ENCODE measurements at regions not wholly inside any gene's neighbourhood (a gene's known extent, or its start where the extent isn't known, plus 50 kb on each side); places are given as distances from the start of the nearest gene placed in this dataset.

GRCh38 chr18:44474591-44474990 is 206.1 kb upstream of the SETBP1 start:
- TF ChIP-seq CTCF (IDR thresholded peaks at IDR 0.05) = no peak
- no peak for DNase-seq
- no peak overlapping the region for H3K9ac ChIP-seq (ENCODE audit: low read depth in 2 of 2, low read length in 2 of 2)
- H3K4me3 ChIP-seq = no peak overlapping the region
- no peaks in the 10 kb centered on the region for H3K36me3 ChIP-seq
- no peaks in the 10 kb centered on the region for H3K4me1 ChIP-seq
- H3K27me3 ChIP-seq = no peaks in the 10 kb centered on the region
- no peak overlapping the region for H3K27ac ChIP-seq
- intact Hi-C loops (cut with DNase I) = no loop called here
- no peaks in the 10 kb centered on the region for H3K9me3 ChIP-seq

GRCh38 chr18:44482761-44483160 is 197.9 kb upstream of the SETBP1 start:
- H3K4me1 ChIP-seq = no peaks in the 10 kb centered on the region
- H3K9me3 ChIP-seq = no peaks in the 10 kb centered on the region
- DNase-seq = no peak
- TF ChIP-seq CTCF (IDR thresholded peaks at IDR 0.05) = no peak
- no peak overlapping the region for H3K4me3 ChIP-seq
- no peak overlapping the region for H3K9ac ChIP-seq (ENCODE audit: low read depth in 2 of 2, low read length in 2 of 2)
- H3K27ac ChIP-seq = no peak overlapping the region
- no peaks in the 10 kb centered on the region for H3K36me3 ChIP-seq
- intact Hi-C loops (cut with DNase I) = no loop called here
- no peaks in the 10 kb centered on the region for H3K27me3 ChIP-seq

GRCh38 chr18:44495151-44495550 is 185.5 kb upstream of the SETBP1 start:
- no peaks in the 10 kb centered on the region for H3K4me1 ChIP-seq
- H3K27me3 ChIP-seq = no peaks in the 10 kb centered on the region
- no peak overlapping the region for H3K27ac ChIP-seq
- no peak for DNase-seq
- no peaks in the 10 kb centered on the region for H3K36me3 ChIP-seq
- H3K4me3 ChIP-seq = no peak overlapping the region
- intact Hi-C loops (cut with DNase I) = no loop called here
- no peak overlapping the region for H3K9ac ChIP-seq (ENCODE audit: low read depth in 2 of 2, low read length in 2 of 2)
- no peak for TF ChIP-seq CTCF (IDR thresholded peaks at IDR 0.05)
- H3K9me3 ChIP-seq = no peaks in the 10 kb centered on the region

GRCh38 chr18:44497311-44497710 is 183.4 kb upstream of the SETBP1 start:
- no peak overlapping the region for H3K27ac ChIP-seq
- H3K27me3 ChIP-seq = no peaks in the 10 kb centered on the region
- H3K4me1 ChIP-seq = no peaks in the 10 kb centered on the region
- no peak overlapping the region for H3K9ac ChIP-seq (ENCODE audit: low read depth in 2 of 2, low read length in 2 of 2)
- H3K36me3 ChIP-seq = no peaks in the 10 kb centered on the region
- H3K9me3 ChIP-seq = no peaks in the 10 kb centered on the region
- no peak overlapping the region for H3K4me3 ChIP-seq
- TF ChIP-seq CTCF (IDR thresholded peaks at IDR 0.05) = no peak
- intact Hi-C loops (cut with DNase I) = no loop called here
- DNase-seq = no peak

GRCh38 chr18:44497757-44498490 is 182.8 kb upstream of the SETBP1 start:
- TF ChIP-seq CTCF (IDR thresholded peaks at IDR 0.05) = no peak
- H3K4me1 ChIP-seq = no peaks in the 10 kb centered on the region
- H3K36me3 ChIP-seq = no peaks in the 10 kb centered on the region
- H3K9me3 ChIP-seq = no peaks in the 10 kb centered on the region
- no peak overlapping the region for H3K27ac ChIP-seq
- H3K4me3 ChIP-seq = no peak overlapping the region
- intact Hi-C loops (cut with DNase I) = no loop called here
- no peak for DNase-seq
- H3K27me3 ChIP-seq = no peaks in the 10 kb centered on the region
- no peak overlapping the region for H3K9ac ChIP-seq (ENCODE audit: low read depth in 2 of 2, low read length in 2 of 2)
